WTC11 (cell line): ENCODE measurements at regions not wholly inside any gene's neighbourhood (a gene's known extent, or its start where the extent isn't known, plus 50 kb on each side); places are given as distances from the start of the nearest gene placed in this dataset.

ENCODE experiments used
- ATAC-seq: fragments of 200-7000 bp; cut with Tn5 transposase; 2 replicates; pipeline ENCODE4 v1.10.0; 2021; ENCODE audit warnings: mild to moderate bottlenecking, moderate library complexity
- CTCF ChIA-PET: fragments of 300-600 bp; sonication (Branson Sonifier 250); formaldehyde crosslinking; loops from one replicate; lab custom pipeline; 2021; ENCODE audit warnings: antibody characterized with exemption; lab: Charles Lee
- POLR2A ChIA-PET: fragments of 350-600 bp; sonication (Branson Sonifier 250); formaldehyde crosslinking; loops from one replicate; lab custom pipeline; 2021; ENCODE audit warnings: antibody characterized with exemption; lab: Charles Lee
- DNase-seq: peaks from one replicate; pipeline ENCODE4 v3.0.0; 2021; ENCODE audit warnings: low spot score
- H3K27ac Mint-ChIP-seq: 2 replicates; pipeline ENCODE4 v1.8.0; 2021; ENCODE audit warnings: mixed read lengths
- H3K27me3 Mint-ChIP-seq: 2 replicates; pipeline ENCODE4 v1.8.0; 2021; ENCODE audit warnings: low read depth, mild to moderate bottlenecking, moderate library complexity, mixed read lengths
- H3K36me3 Mint-ChIP-seq: 2 replicates; pipeline ENCODE4 v1.8.0; 2021; ENCODE audit warnings: mixed read lengths
- H3K4me1 Mint-ChIP-seq: 2 replicates; pipeline ENCODE4 v1.8.0; 2022; ENCODE audit warnings: mixed read lengths
- H3K4me3 Mint-ChIP-seq: 2 replicates; pipeline ENCODE4 v1.8.0; 2021; ENCODE audit warnings: mild to moderate bottlenecking, moderate library complexity, mixed read lengths
- H3K9me3 Mint-ChIP-seq: 2 replicates; pipeline ENCODE4 v1.8.0; 2021; ENCODE audit warnings: mixed read lengths
- AFF4 ChIP-seq: sonication (generic); formaldehyde crosslinking; IDR thresholded peaks from 2 replicates; pipeline ENCODE4 v1.8.1; 2023; ENCODE audit warnings: mild to moderate bottlenecking, missing genetic modification reagents, borderline replicate concordance
- CDX4 ChIP-seq: fragments of 250-450 bp; sonication (Bioruptor Pico); IDR thresholded peaks from 2 replicates; pipeline ENCODE4 v1.9.0; 2021; ENCODE audit warnings: moderate library complexity, mild to moderate bottlenecking, inconsistent platforms, borderline replicate concordance
- CREM ChIP-seq: sonication (generic); formaldehyde crosslinking; IDR thresholded peaks from 2 replicates; pipeline ENCODE4 v1.8.1; 2022; ENCODE audit warnings: mild to moderate bottlenecking, missing genetic modification reagents, moderate library complexity
- E2F1 ChIP-seq: sonication (generic); formaldehyde crosslinking; IDR thresholded peaks from 2 replicates; pipeline ENCODE4 v1.8.0; 2022; ENCODE audit warnings: mild to moderate bottlenecking, missing genetic modification reagents
- ESRRA ChIP-seq: sonication (generic); formaldehyde crosslinking; IDR thresholded peaks from 2 replicates; pipeline ENCODE4 v1.8.1; 2022; ENCODE audit warnings: mild to moderate bottlenecking, missing genetic modification reagents, borderline replicate concordance
- FOXP1 ChIP-seq: sonication (generic); formaldehyde crosslinking; IDR thresholded peaks from 2 replicates; pipeline ENCODE4 v1.8.0; 2022; ENCODE audit warnings: missing genetic modification reagents, mild to moderate bottlenecking, moderate library complexity, borderline replicate concordance
- JUN ChIP-seq: sonication (generic); formaldehyde crosslinking; IDR thresholded peaks from 2 replicates; pipeline ENCODE4 v1.8.0; 2023; ENCODE audit warnings: mild to moderate bottlenecking, missing genetic modification reagents
- MLX ChIP-seq: sonication (generic); formaldehyde crosslinking; IDR thresholded peaks from 2 replicates; pipeline ENCODE4 v1.8.1; 2023; ENCODE audit warnings: mild to moderate bottlenecking, missing genetic modification reagents, moderate library complexity
- MYBL2 ChIP-seq: sonication (generic); formaldehyde crosslinking; IDR thresholded peaks from 2 replicates; pipeline ENCODE4 v1.8.1; 2023; ENCODE audit warnings: mild to moderate bottlenecking, moderate library complexity, missing genetic modification reagents
- NFYB ChIP-seq: sonication (generic); formaldehyde crosslinking; conservative IDR thresholded peaks from 2 replicates; pipeline ENCODE4 v1.8.0; 2022; ENCODE audit warnings: low read depth, missing genetic modification reagents
- NR2C2 ChIP-seq: sonication (generic); formaldehyde crosslinking; IDR thresholded peaks from 2 replicates; pipeline ENCODE4 v1.8.0; 2022; ENCODE audit warnings: mild to moderate bottlenecking, missing genetic modification reagents
- OVOL2 ChIP-seq: fragments of 250-450 bp; sonication (Bioruptor Pico); IDR thresholded peaks from 2 replicates; pipeline ENCODE4 v1.9.0; 2021; ENCODE audit warnings: mild to moderate bottlenecking, borderline replicate concordance
- TCF7 ChIP-seq: sonication (generic); formaldehyde crosslinking; IDR thresholded peaks from 2 replicates; pipeline ENCODE4 v1.8.0; 2022; ENCODE audit warnings: mild to moderate bottlenecking, low read depth, missing genetic modification reagents, moderate library complexity
- ZNF317 ChIP-seq: sonication (generic); formaldehyde crosslinking; IDR thresholded peaks from 2 replicates; pipeline ENCODE4 v1.8.1; 2023; ENCODE audit warnings: low read depth, mild to moderate bottlenecking, moderate library complexity, missing genetic modification reagents, borderline replicate concordance
- ZNF425 ChIP-seq: fragments of 250-450 bp; sonication (Bioruptor Pico); conservative IDR thresholded peaks from 2 replicates; pipeline ENCODE4 v1.9.0; 2021; ENCODE audit warnings: mild to moderate bottlenecking
- ZNF512 ChIP-seq: sonication (generic); formaldehyde crosslinking; IDR thresholded peaks from 2 replicates; pipeline ENCODE4 v1.8.1; 2022; ENCODE audit warnings: missing genetic modification reagents, borderline replicate concordance

- Mint-ChIP-seq H3K27ac (no peak overlapping the region), H3K27me3 (no peaks in the 10 kb centered on the region), H3K9me3 (peaks cover 35% of the 10 kb centered on the region), H3K4me1 (no peaks in the 10 kb centered on the region), H3K4me3 (no peak overlapping the region), H3K36me3 (peaks cover 3% of the 10 kb centered on the region)
- ATAC-seq (no peak), DNase-seq (no peak)
- POLR2A ChIA-PET, result no interaction called here
- TF ChIP-seq FOXP1, result no peak
- no peak for TF ChIP-seq NR2C2
- no peak for TF ChIP-seq TCF7 (CRISPR knock-in tag)
- TF ChIP-seq MYBL2 (CRISPR knock-in tag), result no peak
- TF ChIP-seq AFF4 (CRISPR knock-in tag), result no peak
- TF ChIP-seq NFYB (CRISPR knock-in tag), result no peak
- TF ChIP-seq ZNF425 (CRISPR knock-in tag), result no peak
- TF ChIP-seq ZNF512 (CRISPR knock-in tag), result no peak
- no peak for TF ChIP-seq ESRRA (CRISPR knock-in tag)
- TF ChIP-seq OVOL2 (CRISPR knock-in tag), result no peak
- no peak for TF ChIP-seq MLX (CRISPR knock-in tag)
- no peak for TF ChIP-seq CDX4 (CRISPR knock-in tag)
- no peak for TF ChIP-seq E2F1
- no peak for TF ChIP-seq ZNF317 (CRISPR knock-in tag)
- no peak for TF ChIP-seq JUN (CRISPR knock-in tag)
- TF ChIP-seq CREM (CRISPR knock-in tag), result no peak
- CTCF ChIA-PET, result interaction anchor here (0.6 kb wide), 1 partner anchor 183 kb away, joined by 3 read pairs; no protein-coding TSS in a partner anchor
Measured at GRCh38 chr4:136219592-136220125, 1312.6 kb downstream of the PCDH18 start.
